ENCODE measurements at regions not wholly inside any gene's neighbourhood (a gene's known extent, or its start where the extent isn't known, plus 50 kb on each side); places are given as distances from the start of the nearest gene placed in this dataset.

GRCh38 chr9:106467113-106467864 lies 395.7 kb upstream of the ZNF462 start:
- TF ChIP-seq CTCF (IDR thresholded peaks at IDR 0.05) = no peak
- intact Hi-C loops (cut with DNase I, micrococcal nuclease) = no loop called here
- DNase-seq = no peak
- Histone ChIP-seq H3K9me3 (no peaks in the 10 kb centered on the region), H3K4me1 (ENCODE audit: low read depth) (no peaks in the 10 kb centered on the region), H3K4me3 (no peak overlapping the region), H3K36me3 (ENCODE audit: low read depth) (no peaks in the 10 kb centered on the region)
- no peak for ATAC-seq

GRCh38 chr9:106467865-106468164 lies 395.2 kb upstream of the ZNF462 start:
- DNase-seq (no peak), ATAC-seq (no peak)
- H3K9me3 ChIP-seq = no peaks in the 10 kb centered on the region
- H3K4me1 ChIP-seq (ENCODE audit: low read depth) = no peaks in the 10 kb centered on the region
- no peak for TF ChIP-seq CTCF (IDR thresholded peaks at IDR 0.05)
- H3K36me3 ChIP-seq (ENCODE audit: low read depth) = no peaks in the 10 kb centered on the region
- H3K4me3 ChIP-seq = no peak overlapping the region
- intact Hi-C loops (cut with DNase I, micrococcal nuclease) = no loop called here

- ATAC-seq (no peak), DNase-seq (no peak)
- Histone ChIP-seq H3K36me3 (ENCODE audit: low read depth) (no peaks in the 10 kb centered on the region), H3K9me3 (no peaks in the 10 kb centered on the region), H3K4me3 (no peak overlapping the region), H3K4me1 (ENCODE audit: low read depth) (no peaks in the 10 kb centered on the region)
- intact Hi-C loops (cut with DNase I, micrococcal nuclease) = no loop called here
- no peak for TF ChIP-seq CTCF (IDR thresholded peaks at IDR 0.05)
These were observed 394.5 kb upstream of the ZNF462 start for GRCh38 chr9:106468431-106468830.

GRCh38 chr9:106478312-106478711 lies 384.7 kb upstream of the ZNF462 start:
- H3K36me3 ChIP-seq (ENCODE audit: low read depth) = no peaks in the 10 kb centered on the region
- no peak for TF ChIP-seq CTCF (IDR thresholded peaks at IDR 0.05)
- H3K4me1 ChIP-seq (ENCODE audit: low read depth) = no peaks in the 10 kb centered on the region
- no peak overlapping the region for H3K4me3 ChIP-seq
- no peak for DNase-seq
- ATAC-seq = no peak
- H3K9me3 ChIP-seq = no peaks in the 10 kb centered on the region
- intact Hi-C loops (cut with DNase I, micrococcal nuclease) = no loop called here

GRCh38 chr9:106478727-106479126 lies 384.2 kb upstream of the ZNF462 start:
- intact Hi-C loops (cut with DNase I, micrococcal nuclease) = no loop called here

More at GRCh38 chr9:106478727-106479126, 384.2 kb upstream of the ZNF462 start:
- Histone ChIP-seq H3K4me1 (ENCODE audit: low read depth) (no peaks in the 10 kb centered on the region), H3K36me3 (ENCODE audit: low read depth) (no peaks in the 10 kb centered on the region), H3K4me3 (no peak overlapping the region), H3K9me3 (no peaks in the 10 kb centered on the region)
- DNase-seq (no peak), ATAC-seq (no peak)
- no peak for TF ChIP-seq CTCF (IDR thresholded peaks at IDR 0.05)
